NT2/D1 (cell line): ENCODE measurements at regions not wholly inside any gene's neighbourhood (a gene's known extent, or its start where the extent isn't known, plus 50 kb on each side); places are given as distances from the start of the nearest gene placed in this dataset.

Source experiments
- DNase-seq: peaks from one replicate; pipeline ENCODE4 v3.0.0-alpha.2; 2011; ENCODE audit warnings: low read depth, low spot score
- H3K27me3 ChIP-seq: 2 replicates; pipeline ENCODE4 v1.6.0; 2011; ENCODE audit warnings: mild to moderate bottlenecking; ENCODE audit not compliant: insufficient read length, insufficient read depth
- H3K36me3 ChIP-seq: 2 replicates; pipeline ENCODE4 v1.6.1; 2011; ENCODE audit warnings: mild to moderate bottlenecking, low read length, mixed read lengths; ENCODE audit not compliant: insufficient read depth, insufficient read length
- H3K4me1 ChIP-seq: 2 replicates; pipeline ENCODE4 v1.5.1; 2011; ENCODE audit not compliant: insufficient read depth, insufficient read length
- H3K4me3 ChIP-seq: 2 replicates; pipeline ENCODE4 v1.5.1; 2011; ENCODE audit warnings: low read depth; ENCODE audit not compliant: insufficient read length
- H3K9ac ChIP-seq: 2 replicates; pipeline ENCODE4 v1.6.0; 2011; ENCODE audit warnings: low read depth; ENCODE audit not compliant: insufficient read length
- H3K9me3 ChIP-seq: 2 replicates; pipeline ENCODE4 v1.5.1; 2011; ENCODE audit warnings: mild to moderate bottlenecking, low read length; ENCODE audit not compliant: insufficient read depth
- SUZ12 ChIP-seq: IDR thresholded peaks from 2 replicates; pipeline ENCODE4 v1.6.1; 2011; ENCODE audit not compliant: insufficient read length, insufficient read depth; ENCODE audit errors: extremely low read depth
- YY1 ChIP-seq: IDR thresholded peaks from 2 replicates; pipeline ENCODE4 v1.6.1; 2011; ENCODE audit not compliant: insufficient read length, insufficient read depth
- ZNF274 ChIP-seq: IDR thresholded peaks from 2 replicates; pipeline ENCODE4 v1.6.1; 2011; ENCODE audit warnings: mild to moderate bottlenecking, low read depth, low read length

- no peak overlapping the region for H3K4me3 ChIP-seq
- no peak overlapping the region for H3K9ac ChIP-seq
- no peaks in the 10 kb centered on the region for H3K4me1 ChIP-seq
- H3K36me3 ChIP-seq, result no peaks in the 10 kb centered on the region
- no peak for DNase-seq
- no peaks in the 10 kb centered on the region for H3K9me3 ChIP-seq
- no peaks in the 10 kb centered on the region for H3K27me3 ChIP-seq
- TF ChIP-seq SUZ12 (no peak), ZNF274 (no peak), YY1 (no peak)
Measured at GRCh38 chr5:165739079-165739741, 2233.8 kb downstream of the MAT2B start.

- TF ChIP-seq ZNF274, result no peak
- TF ChIP-seq YY1, result no peak
- no peak for TF ChIP-seq SUZ12
- Histone ChIP-seq H3K4me1 (peaks cover 3% of the 10 kb centered on the region), H3K36me3 (no peaks in the 10 kb centered on the region), H3K9me3 (no peaks in the 10 kb centered on the region), H3K27me3 (no peaks in the 10 kb centered on the region), H3K9ac (no peak overlapping the region), H3K4me3 (no peak overlapping the region)
- DNase-seq, result no peak
Measured at GRCh38 chr5:165757791-165758190, 2252.4 kb downstream of the MAT2B start.

- DNase-seq, result no peak
- Histone ChIP-seq H3K36me3 (no peaks in the 10 kb centered on the region), H3K27me3 (no peaks in the 10 kb centered on the region), H3K4me3 (no peak overlapping the region), H3K9me3 (no peaks in the 10 kb centered on the region), H3K4me1 (no peaks in the 10 kb centered on the region), H3K9ac (no peak overlapping the region)
- no peak for TF ChIP-seq SUZ12
- no peak for TF ChIP-seq ZNF274
- no peak for TF ChIP-seq YY1
Measured at GRCh38 chr5:165775111-165775510, 2269.7 kb downstream of the MAT2B start.

GRCh38 chr5:165779505-165779904 is 2274.1 kb downstream of the MAT2B start:
- no peaks in the 10 kb centered on the region for H3K4me1 ChIP-seq

GRCh38 chr5:165780901-165781300 is 2275.5 kb downstream of the MAT2B start:
- H3K27me3 ChIP-seq, result no peaks in the 10 kb centered on the region
- H3K9ac ChIP-seq, result no peak overlapping the region
- TF ChIP-seq ZNF274, result no peak
- no peak for TF ChIP-seq SUZ12
- no peak for DNase-seq
- H3K9me3 ChIP-seq, result no peaks in the 10 kb centered on the region
- H3K4me1 ChIP-seq, result no peaks in the 10 kb centered on the region
- no peak overlapping the region for H3K4me3 ChIP-seq
- H3K36me3 ChIP-seq, result no peaks in the 10 kb centered on the region

More at GRCh38 chr5:165779505-165779904, 2274.1 kb downstream of the MAT2B start:
- TF ChIP-seq SUZ12 (no peak), ZNF274 (no peak), YY1 (no peak)
- DNase-seq, result no peak
- no peak overlapping the region for H3K9ac ChIP-seq
- no peaks in the 10 kb centered on the region for H3K36me3 ChIP-seq
- no peaks in the 10 kb centered on the region for H3K27me3 ChIP-seq
- H3K4me3 ChIP-seq, result no peak overlapping the region
- H3K9me3 ChIP-seq, result no peaks in the 10 kb centered on the region

GRCh38 chr5:165781738-165782137 is 2276.3 kb downstream of the MAT2B start:
- H3K4me1 ChIP-seq, result no peaks in the 10 kb centered on the region
- H3K9ac ChIP-seq, result no peak overlapping the region
- H3K27me3 ChIP-seq, result no peaks in the 10 kb centered on the region
- H3K4me3 ChIP-seq, result no peak overlapping the region
- DNase-seq, result no peak
- no peak for TF ChIP-seq SUZ12
- TF ChIP-seq ZNF274, result no peak
- TF ChIP-seq YY1, result no peak
- H3K9me3 ChIP-seq, result no peaks in the 10 kb centered on the region
- H3K36me3 ChIP-seq, result no peaks in the 10 kb centered on the region

- no peaks in the 10 kb centered on the region for H3K27me3 ChIP-seq
- no peak overlapping the region for H3K4me3 ChIP-seq
- no peaks in the 10 kb centered on the region for H3K36me3 ChIP-seq
- no peak for DNase-seq
- no peaks in the 10 kb centered on the region for H3K9me3 ChIP-seq
- TF ChIP-seq ZNF274 (no peak), YY1 (no peak), SUZ12 (no peak)
- H3K9ac ChIP-seq, result no peak overlapping the region
- H3K4me1 ChIP-seq, result no peaks in the 10 kb centered on the region
Measured at GRCh38 chr5:165783024-165783423, 2277.6 kb downstream of the MAT2B start.

GRCh38 chr5:165786073-165786472 is 2280.7 kb downstream of the MAT2B start:
- Histone ChIP-seq H3K36me3 (no peaks in the 10 kb centered on the region), H3K4me1 (no peaks in the 10 kb centered on the region), H3K27me3 (no peaks in the 10 kb centered on the region), H3K9ac (no peak overlapping the region), H3K4me3 (no peak overlapping the region), H3K9me3 (no peaks in the 10 kb centered on the region)
- TF ChIP-seq SUZ12, result no peak
- no peak for TF ChIP-seq ZNF274
- TF ChIP-seq YY1, result no peak
- DNase-seq, result no peak
